ENCODE measurements at regions not wholly inside any gene's neighbourhood (a gene's known extent, or its start where the extent isn't known, plus 50 kb on each side); places are given as distances from the start of the nearest gene placed in this dataset.

GRCh38 chr5:54704825-54705224 is 187.3 kb downstream of the SNX18 start:
- TF ChIP-seq POLR2AphosphoS5 (IDR thresholded peaks at IDR 0.05) (no peak), CTCF (IDR thresholded peaks at IDR 0.05) (no peak), POLR2A (IDR thresholded peaks at IDR 0.05) (no peak), EP300 (IDR thresholded peaks at IDR 0.05) (no peak)
